ENCODE measurements at regions not wholly inside any gene's neighbourhood (a gene's known extent, or its start where the extent isn't known, plus 50 kb on each side); places are given as distances from the start of the nearest gene placed in this dataset.
"Not testable (repeated sequence)": the region's sequence is repeated elsewhere in the genome, so short reads cannot be mapped to it uniquely, and the experiment has no call there.

DNA sequence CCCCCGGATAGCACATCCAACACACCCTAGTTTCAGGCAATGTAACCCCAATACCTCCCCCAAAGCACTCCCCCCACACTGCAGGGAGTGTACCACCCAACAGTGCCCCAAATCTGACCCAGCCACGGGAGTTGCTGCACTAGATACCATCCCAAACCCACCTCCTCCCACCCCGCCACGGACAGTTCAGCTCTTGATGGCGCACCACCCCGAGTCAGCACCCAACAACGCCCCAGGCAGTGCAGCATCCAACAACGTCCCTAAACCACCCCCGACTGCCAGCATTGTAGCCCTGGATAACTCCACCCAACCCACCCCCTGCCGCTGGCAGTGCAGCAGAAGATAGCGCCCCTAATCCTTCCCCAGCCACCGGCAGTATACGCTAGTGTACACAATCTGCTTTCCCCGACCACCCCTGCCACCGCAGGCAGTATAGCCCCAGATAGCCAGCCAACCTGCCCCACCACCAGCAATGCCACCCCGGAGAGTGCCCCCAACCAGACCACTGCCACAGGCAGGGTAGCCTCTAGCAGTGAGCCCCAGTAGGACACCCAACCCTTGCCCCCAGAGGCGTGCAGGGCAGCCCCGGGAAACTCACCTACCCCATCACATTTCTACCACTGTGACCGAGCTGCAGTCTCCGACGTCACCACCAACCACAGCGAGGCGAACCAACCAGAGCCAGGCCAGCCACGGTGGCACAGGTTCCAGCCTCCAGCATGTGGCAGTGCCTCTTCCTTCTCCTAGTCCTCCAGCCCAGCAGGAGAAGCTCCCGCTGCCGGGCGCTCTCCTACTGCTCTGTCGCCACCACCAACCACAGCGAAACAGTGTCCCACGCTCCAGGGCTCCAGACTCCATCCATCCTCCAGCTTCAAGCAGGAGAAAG is 178.1 kb downstream of the POTEB3 start:
- DNase-seq: no peak

GRCh38 chr15:21261396-21261964 is 178.8 kb downstream of the POTEB3 start:
- DNase-seq: no peak

- DNase-seq: no peak
These were observed 179.3 kb downstream of the POTEB3 start for GRCh38 chr15:21260966-21261395.

DNA sequence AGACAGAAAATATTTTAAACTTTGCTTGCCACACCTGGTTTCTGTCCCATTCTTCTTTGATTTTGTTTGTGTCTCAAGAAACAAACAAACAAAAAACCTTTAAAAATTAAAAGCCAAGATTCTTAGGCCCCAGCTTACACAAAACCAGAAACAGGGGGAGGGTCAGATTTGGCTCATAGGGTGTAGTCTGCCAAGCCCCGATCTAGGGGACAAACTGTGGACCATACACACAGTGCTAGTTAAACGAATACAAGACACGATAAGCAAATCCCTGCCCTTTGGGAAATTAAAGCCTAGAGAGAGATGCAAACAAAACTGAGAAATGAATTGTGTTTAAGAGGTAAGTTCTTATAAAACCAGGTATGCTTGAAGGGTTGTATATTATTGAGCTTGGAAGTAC is 181.7 kb downstream of the POTEB3 start:
- DNase-seq: not testable (repeated sequence)

DNA sequence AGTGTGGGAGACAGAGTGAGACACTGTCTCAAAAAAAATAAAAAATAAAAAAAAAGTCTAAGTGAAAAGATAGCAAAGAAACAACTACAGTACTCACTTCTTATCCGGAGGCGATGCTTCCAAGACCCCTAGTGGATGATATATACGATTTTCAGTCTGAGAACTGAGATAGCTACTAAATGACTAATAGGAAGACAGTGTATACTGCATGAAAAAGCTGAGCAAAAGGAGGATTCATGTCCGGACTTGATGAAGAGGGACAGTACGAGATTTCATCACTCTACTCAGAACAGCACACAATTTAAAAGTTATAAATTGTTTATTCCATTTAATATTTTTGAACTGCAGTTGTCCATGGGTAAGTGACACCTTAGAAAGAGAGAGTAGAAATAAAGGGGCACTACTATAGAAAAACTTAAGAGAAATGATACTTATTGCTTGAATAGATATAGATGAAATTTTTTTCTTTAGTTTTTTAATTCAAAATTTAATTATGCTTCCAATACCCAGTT is 190.7 kb downstream of the POTEB3 start:
- DNase-seq: not testable (repeated sequence)
